LoVo (cell line): ENCODE measurements at regions not wholly inside any gene's neighbourhood (a gene's known extent, or its start where the extent isn't known, plus 50 kb on each side); places are given as distances from the start of the nearest gene placed in this dataset.

Experiments
- DNase-seq: peaks from one replicate; pipeline ENCODE4 v3.0.0-alpha.2; 2016; ENCODE audit warnings: low spot score

DNA sequence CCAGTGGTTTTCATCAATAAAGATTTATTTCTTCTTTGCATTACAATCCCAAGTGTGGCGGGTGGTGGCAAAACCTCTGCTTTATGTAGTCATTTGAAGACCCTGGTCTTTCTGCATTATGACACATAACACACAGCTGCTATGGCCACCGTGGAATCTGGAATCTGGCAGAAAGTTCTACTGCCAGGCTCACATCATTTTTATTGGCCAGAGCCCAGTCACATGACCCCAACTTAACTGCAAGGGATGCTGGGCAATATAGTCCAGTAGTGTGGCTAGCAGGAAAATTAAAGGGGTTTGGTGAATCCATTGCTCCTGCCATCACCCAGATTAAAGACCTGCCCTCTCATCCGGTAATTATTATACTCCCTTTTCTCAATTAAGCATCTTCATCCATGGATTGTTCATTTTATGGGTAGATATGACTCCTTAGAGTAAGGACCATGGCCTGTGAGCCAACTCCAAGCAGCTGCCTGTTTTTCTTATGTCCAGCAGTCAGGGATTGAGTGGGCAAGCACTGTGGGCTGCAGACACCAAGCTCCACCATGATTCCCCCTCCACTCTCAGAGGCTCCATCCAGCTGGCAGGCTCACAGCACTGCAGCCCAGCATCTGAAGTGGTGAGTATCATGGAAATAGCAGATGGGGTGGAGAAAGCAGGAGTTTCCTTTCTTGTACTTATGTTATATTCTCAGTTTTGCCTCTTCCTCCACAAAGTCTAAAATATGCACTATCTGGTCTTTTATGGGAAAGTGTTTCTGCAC lies 1030.7 kb downstream of the AACS start:
- DNase-seq = no peak

- no peak for DNase-seq
These were observed 1041.5 kb downstream of the AACS start for GRCh38 chr12:126106706-126107105.

- no peak for DNase-seq
These were observed 1042.4 kb downstream of the AACS start for GRCh38 chr12:126107659-126108058.

- DNase-seq = no peak
These were observed 1043.0 kb downstream of the AACS start for GRCh38 chr12:126108247-126108646.

DNA sequence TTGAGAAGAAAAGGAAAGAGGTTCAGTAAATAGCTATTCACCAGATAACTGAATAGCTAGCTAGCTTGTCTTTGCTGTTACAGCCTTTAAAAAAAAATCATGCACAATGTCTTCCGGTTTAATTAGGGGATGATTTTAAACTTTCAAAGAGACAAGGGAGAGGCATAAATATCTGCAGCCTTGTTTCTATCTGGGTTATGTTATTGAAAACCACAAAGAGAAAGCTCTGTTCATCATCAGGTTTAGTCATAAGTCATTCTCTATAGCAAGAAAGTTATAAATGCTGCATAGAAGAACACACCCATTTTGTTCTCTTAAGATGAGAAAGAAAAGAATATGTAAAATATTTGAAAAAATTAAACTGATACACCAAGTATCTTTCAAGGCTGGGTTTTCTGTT lies 1046.9 kb downstream of the AACS start:
- no peak for DNase-seq

DNA sequence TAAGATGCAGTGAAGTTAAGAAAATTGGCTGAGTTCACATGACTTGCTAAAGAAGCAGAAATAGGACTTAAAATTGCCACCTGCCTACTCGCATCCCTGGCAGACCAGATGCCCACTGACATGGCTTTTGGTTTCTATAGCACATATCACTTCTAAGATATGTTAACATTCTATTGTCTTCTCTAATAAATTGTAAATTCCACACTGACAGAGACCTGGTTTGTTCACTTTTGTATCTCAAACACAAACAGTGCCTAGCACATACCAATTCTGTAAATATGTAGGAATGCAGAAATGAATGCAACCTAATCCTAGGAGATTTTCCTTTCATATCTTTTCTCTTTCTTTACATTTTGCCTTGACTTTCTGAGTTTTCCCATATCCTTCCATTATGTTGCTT lies 1047.6 kb downstream of the AACS start:
- DNase-seq = no peak

- peak; percentile 34 for DNase-seq
These were observed 1049.2 kb downstream of the AACS start for GRCh38 chr12:126114441-126114840.

GRCh38 chr12:126117502-126117901 lies 1052.3 kb downstream of the AACS start:
- no peak for DNase-seq

GRCh38 chr12:126139355-126139754 lies 1074.1 kb downstream of the AACS start:
- no peak for DNase-seq

DNA sequence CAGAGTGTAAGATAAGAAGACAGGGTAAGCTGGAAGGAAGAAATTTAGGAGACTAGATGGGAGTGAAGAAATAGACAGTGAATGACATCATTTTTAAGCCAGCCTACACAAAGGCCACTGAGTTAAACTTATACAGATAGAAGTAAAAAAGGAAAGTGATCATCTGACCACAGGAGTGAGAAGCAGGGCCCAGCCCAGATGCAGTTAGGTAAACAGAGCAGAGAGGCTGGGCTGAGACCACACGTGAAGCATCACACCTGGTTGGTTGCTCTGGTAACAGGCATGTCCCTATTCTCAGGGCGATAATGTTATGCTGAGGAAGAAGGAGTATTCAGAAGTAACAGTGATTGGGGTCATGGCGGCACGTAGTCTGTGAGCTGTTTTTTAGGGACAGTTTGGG lies 1079.4 kb downstream of the AACS start:
- no peak for DNase-seq

DNA sequence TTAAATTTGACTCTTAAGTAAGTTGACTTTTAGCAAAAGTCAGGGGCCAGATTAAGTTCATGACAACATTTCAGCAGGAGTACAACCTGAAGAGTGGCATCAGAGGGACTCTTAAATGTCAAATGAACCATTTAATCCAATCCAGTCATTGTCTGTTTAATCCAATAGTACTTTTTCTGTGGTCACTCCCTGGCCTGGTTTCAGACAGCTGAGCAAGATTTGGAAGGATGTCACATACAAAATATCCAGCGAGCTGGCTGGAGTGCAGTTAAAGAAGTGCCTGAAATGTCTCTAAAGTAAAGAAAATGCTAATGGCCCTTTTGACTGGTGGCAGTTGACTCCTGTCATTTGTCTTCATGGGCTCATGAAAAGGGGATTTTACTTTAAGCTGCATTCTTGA lies 1082.1 kb downstream of the AACS start:
- no peak for DNase-seq

DNA sequence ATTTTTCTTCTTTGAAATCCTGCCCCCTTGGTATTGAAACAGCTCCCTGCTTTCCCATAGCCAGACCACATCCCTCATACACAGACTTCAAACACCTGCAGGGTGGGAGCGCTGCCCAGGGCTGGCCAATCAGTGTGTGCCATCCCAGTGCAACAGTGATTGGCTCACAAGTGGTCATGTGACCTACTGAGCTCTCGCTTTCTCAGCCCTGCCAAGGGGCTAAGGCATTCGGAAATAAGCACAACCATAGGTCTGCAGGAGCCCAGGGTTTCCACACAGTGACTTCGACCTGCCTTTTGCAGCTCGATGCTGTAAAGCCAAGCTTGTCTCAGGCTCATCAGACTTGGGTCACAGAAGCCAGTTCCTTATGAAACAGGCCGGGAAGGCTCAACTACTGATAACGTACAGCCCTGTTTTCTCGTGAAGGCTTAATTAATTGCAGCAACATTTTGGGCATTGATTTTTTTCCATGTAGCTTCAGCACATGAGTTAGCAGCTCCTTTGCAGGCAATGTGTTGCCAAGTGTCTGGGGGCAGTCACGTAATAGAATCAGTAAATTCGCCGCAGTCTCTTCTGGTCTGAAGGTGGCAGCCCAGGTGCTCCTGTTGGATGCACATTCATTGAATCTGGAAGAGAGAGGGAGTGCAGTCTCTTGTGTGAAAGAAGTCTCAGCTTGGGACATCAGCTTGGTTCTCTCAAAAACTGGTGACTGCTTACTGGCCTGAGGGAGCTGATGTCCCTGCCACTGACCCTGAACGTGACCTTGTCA lies 1091.8 kb downstream of the AACS start:
- DNase-seq = no peak

- DNase-seq = no peak
These were observed 1092.3 kb downstream of the AACS start for GRCh38 chr12:126157575-126157966.

DNA sequence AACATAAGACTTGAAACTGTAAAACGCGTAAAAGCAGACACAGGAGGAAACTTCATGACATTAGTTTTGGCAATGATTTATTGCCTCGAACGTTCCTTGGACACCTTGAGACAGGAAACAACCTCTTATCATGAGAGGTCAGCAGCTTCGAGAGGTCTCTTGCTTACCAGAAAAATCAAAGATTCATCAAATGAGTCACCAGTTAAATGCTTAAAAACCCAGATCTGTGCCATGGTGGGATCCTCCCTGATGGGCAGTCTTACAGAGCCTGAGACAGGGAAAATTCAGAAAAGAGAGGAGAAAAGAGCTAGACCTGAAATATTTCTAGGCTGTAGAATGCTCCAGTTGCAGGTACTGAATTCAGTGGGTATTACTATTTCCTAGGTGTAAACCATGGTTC lies 1093.9 kb downstream of the AACS start:
- no peak for DNase-seq

DNA sequence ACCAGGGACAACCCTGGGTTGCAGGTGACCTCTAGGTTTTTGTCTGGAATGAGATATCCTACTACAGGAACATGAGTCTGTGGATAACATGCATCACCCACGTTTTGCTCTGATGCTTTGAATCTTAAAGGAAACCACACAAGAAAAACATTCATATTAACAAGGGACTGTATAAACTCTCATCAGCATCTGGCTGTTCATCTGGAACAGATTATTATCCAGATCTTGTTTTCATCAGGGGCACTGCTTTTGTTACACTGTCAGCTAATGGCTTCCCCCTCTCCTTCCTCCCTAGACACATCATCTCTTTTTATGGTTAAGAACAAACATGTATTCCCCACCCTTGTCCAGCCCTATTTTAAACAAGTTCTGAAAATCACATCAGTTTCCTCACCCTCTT lies 1095.7 kb downstream of the AACS start:
- DNase-seq = no peak

DNA sequence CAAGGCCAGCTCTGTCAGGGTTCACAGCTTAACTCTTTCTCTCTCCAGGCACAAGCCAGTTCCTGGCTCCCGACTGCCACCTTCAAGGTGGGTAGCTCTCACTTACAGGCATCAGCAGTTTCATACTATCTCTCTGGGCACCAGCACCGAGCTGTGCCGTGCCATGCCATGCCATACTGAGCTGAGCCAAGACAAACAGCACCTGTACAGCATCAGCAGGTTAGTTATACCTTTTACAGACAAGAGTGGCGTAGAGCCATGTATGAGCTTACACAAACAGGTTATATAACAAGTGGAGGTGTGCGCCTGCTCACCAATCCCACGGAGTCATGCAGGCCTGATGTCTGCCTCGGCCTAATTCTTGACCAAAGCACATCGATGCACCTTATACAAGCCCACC lies 1098.7 kb downstream of the AACS start:
- no peak for DNase-seq

GRCh38 chr12:126171937-126172559 lies 1106.8 kb downstream of the AACS start:
- no peak for DNase-seq

- no peak for DNase-seq
These were observed 1117.5 kb downstream of the AACS start for GRCh38 chr12:126182619-126183236.

GRCh38 chr12:126185025-126185424 lies 1119.8 kb downstream of the AACS start:
- no peak for DNase-seq

DNA sequence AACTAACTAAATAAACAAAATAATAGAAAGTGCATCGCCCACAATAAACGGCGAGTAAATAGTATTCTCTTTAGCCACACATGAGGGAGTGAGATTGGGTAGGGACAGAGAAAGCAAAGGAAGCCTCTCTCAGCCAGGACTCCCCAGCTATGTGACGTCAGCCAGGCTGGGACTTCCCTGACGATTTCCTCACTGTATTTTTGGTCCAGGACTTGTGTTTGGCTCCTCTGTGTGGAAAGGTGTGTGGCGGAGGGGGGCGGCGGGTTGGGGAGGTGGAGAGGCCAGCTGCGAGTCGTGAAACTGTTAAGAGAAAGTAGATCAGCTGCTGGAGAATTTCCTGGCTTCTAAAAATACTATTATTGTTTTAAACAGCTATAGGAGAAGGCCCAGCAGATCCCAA lies 1124.6 kb downstream of the AACS start:
- DNase-seq = no peak

- DNase-seq = no peak
These were observed 1126.0 kb downstream of the AACS start for GRCh38 chr12:126191031-126191891.

DNA sequence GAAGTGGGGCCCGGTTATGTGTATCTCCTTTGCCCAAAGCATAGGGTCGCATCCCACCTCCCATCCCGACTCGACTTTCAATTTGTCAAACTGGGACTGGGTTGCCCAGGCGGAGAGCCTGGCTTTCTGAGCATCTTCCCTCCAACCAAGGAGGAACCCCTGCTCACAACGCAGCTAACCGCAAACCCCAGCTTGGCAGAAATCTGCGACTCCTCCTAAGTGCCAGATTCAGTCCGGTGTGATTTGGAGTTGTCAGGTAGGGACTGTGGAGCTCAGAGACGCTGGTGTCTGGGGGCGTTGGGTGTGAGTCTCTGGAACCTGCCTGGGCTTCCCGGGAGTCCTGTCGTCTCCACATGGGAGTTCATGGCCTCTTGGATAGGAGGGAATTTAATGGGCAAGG lies 1126.7 kb downstream of the AACS start:
- no peak for DNase-seq
